ENCODE measurements at regions not wholly inside any gene's neighbourhood (a gene's known extent, or its start where the extent isn't known, plus 50 kb on each side); places are given as distances from the start of the nearest gene placed in this dataset.
"Not testable (repeated sequence)": the region's sequence is repeated elsewhere in the genome, so short reads cannot be mapped to it uniquely, and the experiment has no call there.

DNA sequence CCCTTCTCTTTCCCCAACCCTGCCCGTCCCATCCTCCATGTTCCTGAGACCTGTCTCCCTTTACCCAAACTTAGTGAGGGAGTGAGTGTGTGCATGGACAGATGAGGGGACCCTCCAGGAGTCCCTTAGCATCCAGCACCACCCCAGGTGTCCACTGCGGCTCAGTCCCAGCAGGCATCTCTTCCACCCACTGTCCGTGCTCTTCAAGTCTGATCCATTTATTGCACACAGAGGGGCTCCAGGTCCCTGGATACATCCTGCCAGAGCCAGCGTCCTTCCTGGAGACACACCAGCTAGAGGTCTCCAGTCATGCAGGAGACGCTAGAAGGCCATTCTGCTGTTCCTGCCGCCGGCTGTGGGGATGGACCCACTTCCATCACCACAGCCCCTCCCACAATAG lies 239.2 kb downstream of the ADGRD1 start:
- no peak for DNase-seq (ENCODE audit: low read depth)

- peak; percentile 60 for DNase-seq (ENCODE audit: low read depth)
Observed at GRCh38 chr12:131194166-131194565, 240.5 kb downstream of the ADGRD1 start.

GRCh38 chr12:131195796-131196195 lies 242.1 kb downstream of the ADGRD1 start:
- DNase-seq (ENCODE audit: low read depth), result no peak

DNA sequence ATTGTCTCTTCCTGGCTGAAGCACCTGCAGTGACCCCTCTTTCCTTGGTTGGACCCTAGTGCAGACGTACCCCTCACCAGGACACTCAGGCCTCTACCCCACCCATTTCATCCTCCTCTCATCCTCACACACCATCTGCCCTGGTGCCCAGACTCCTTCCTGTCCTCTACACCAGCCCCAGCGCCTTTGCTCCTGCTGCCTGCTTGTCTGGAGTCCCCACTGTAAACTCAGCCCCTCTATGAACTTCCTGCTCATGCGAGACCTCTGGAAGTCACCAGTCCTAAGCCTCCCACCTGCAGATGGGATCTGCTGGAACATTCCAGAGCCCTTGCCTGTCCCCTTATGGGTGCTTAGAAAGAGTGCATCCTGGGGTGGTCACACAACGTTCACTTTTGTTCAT lies 242.5 kb downstream of the ADGRD1 start:
- no peak for DNase-seq (ENCODE audit: low read depth)

DNA sequence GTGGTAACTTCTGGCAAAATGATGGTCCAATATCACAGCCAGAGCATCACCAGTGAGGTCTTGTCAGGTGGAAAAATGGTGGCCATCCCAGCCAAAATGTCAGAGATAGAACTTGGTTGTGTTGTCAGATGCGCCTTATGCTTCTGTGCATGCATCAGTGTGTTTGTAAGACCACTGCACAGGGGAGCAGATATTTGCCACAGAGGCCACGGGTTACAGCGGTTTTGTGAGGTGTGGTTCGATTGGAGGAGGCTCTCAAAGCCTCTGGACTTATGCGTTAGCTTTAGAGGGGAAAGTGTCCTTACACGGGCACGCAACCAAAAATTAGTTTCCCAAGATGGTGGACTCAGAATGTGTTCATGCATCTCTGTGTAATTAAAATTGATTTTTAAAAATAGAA lies 243.8 kb downstream of the ADGRD1 start:
- no peak for DNase-seq (ENCODE audit: low read depth)

DNA sequence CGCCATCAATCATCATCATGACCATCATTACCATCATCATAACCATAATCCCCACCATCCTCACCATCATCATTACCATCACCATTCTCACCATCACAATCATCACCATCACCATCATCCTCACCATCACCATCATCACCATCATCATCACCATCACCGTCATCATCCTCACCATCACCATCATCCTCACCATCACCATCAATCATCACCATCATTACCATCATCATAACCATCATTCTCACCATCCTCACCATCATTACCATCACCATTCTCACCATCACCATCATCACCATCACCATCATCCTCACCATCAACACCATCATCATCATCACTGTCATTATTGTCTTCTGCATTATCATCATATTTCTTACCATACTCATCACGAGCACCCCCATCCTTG lies 245.5 kb downstream of the ADGRD1 start:
- no peak for DNase-seq (ENCODE audit: low read depth)

GRCh38 chr12:131201912-131202311 lies 248.2 kb downstream of the ADGRD1 start:
- DNase-seq (ENCODE audit: low read depth), result not testable (repeated sequence)

DNA sequence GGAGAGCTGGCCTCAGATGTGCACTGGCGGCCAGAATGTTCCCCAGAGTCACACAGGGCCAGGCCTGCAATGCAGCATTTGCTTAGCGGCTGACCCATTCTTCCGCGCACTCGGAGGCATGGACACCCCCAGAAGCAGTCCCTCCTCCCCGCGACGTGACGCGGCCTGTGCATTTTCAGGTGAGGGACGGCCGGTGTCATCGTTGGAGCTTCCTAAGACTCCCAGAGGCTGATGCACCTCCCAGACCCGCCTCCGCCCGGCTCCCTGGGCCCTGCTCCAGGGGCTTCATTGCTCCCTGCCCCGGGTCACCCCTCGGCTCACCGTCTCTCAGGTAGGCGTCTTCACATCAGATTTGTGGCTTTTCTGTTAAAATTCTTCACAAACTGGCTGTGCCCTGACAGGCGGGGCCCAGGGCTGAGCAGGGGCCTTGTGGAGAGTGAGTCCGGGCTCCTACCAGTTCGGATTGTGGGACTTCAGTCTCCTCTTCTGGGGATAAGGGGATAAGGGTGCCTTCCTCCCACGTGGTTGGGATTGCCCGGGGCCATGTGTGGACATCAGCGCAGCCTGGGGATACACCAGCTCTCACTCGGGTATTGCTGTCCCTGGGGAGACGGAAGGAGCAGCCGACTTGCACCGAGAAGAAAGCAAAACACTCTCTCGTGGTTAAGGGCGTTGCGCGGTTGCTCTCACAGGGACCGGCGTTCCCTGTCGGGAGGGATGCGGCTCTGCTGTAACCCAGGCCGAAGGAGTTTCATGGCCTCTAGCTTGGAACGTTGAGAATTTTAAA lies 249.1 kb downstream of the ADGRD1 start:
- no peak for DNase-seq (ENCODE audit: low read depth)

- DNase-seq (ENCODE audit: low read depth), result no peak
Observed at GRCh38 chr12:131203666-131204415, 250.1 kb downstream of the ADGRD1 start.

- no peak for DNase-seq (ENCODE audit: low read depth)
Observed at GRCh38 chr12:131204416-131205274, 250.9 kb downstream of the ADGRD1 start.

DNA sequence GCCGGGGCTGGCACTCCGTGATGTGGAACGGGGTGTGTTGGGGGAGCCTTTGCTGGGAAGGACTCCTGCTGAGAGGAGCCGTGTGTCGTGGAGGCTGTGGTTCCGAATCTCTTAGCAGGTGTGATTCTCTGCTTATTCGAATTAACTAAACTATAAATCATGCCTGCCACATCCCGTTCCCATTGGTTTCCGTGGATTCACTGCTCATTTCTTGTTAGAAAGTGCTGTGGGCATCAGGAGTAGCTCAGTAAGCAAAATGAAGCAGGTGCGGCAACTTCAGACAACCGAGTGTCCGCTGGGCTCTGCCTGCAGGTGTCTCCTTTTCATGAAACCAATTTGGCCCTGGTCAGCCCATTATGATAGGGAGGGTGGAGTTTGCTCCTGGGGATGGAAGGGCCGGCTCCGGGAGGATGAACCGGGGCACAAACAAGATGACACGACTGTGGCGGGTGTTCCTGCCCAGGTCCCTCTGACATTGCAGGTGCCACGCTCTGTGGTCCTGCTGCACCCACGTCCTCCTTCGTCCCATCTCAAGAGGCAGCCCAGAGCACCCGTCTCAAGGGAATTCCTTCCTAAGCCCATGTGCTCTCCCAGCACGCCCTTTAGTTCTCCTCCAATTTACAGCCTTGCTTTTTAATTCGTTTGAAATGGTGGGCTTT lies 251.7 kb downstream of the ADGRD1 start:
- DNase-seq (ENCODE audit: low read depth), result not testable (repeated sequence)

GRCh38 chr12:131206630-131207299 lies 253.1 kb downstream of the ADGRD1 start:
- not testable (repeated sequence) for DNase-seq (ENCODE audit: low read depth)

DNA sequence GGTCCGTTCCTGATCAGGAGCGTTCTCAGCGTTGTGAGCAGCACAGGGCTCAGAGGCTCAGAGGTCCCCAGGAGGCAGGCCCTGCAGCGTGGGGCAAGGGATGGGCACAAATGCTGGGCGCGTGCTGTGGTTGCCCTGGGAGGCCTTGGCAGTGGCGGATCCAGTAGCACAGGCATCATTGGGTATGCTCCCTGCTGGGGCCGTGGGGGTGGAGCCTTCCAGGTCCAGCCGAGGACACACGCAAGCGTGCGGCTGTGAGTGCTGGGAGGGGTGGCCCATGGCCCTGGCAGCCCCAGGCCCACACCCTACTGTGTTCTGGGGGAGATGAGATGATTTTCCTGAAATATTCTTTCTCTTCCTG lies 253.6 kb downstream of the ADGRD1 start:
- DNase-seq (ENCODE audit: low read depth), result not testable (repeated sequence)

GRCh38 chr12:131207841-131208240 lies 254.1 kb downstream of the ADGRD1 start:
- DNase-seq (ENCODE audit: low read depth), result not testable (repeated sequence)

- no peak for DNase-seq (ENCODE audit: low read depth)
Observed at GRCh38 chr12:131208425-131208824, 254.7 kb downstream of the ADGRD1 start.

DNA sequence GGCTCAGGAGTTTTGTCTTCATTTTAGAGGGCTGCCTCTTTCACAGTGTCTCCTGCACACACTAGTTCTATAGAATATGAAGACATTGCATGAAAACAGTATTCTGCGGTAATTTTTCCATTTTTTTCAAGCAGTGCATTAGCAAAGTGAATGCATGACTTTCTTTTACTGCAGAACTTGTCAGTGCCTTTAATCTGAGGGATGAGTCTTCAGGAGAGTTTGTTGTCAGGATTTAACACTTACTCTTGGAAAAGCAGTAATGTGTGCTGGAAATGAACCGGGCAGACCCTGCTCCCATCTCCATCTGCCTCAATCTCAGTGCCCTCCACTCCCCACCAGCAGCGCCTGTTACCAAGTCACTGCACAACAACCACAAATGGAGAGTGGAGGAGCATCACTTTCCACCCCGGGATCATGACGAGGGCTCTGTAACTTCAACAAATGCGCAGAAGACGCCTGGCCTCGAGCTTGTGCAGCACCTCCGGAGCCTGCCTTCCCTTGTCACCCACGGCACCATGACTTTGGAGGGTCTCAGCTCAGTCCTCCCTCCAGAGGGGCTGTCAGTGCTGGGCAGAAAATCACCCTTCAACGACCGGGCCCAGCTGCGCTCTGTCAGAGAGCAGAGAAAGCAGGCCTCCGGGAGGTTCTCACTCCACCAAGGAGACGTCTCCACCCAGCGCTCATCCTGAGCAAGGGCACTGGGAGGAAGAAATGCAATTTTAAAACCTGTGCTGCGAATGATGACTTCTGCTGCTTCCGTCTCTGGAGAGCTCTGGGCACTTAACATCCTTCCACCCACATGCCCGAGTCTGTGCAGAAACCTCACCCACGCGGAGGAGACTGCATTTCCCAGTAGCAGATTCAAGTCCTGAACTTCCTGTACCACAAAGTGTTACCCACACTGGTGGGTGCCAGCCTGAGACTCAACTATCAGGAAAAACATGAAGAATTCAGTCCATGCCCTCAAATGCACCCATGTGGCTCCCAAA lies 255.7 kb downstream of the ADGRD1 start:
- DNase-seq (ENCODE audit: low read depth), result no peak

DNA sequence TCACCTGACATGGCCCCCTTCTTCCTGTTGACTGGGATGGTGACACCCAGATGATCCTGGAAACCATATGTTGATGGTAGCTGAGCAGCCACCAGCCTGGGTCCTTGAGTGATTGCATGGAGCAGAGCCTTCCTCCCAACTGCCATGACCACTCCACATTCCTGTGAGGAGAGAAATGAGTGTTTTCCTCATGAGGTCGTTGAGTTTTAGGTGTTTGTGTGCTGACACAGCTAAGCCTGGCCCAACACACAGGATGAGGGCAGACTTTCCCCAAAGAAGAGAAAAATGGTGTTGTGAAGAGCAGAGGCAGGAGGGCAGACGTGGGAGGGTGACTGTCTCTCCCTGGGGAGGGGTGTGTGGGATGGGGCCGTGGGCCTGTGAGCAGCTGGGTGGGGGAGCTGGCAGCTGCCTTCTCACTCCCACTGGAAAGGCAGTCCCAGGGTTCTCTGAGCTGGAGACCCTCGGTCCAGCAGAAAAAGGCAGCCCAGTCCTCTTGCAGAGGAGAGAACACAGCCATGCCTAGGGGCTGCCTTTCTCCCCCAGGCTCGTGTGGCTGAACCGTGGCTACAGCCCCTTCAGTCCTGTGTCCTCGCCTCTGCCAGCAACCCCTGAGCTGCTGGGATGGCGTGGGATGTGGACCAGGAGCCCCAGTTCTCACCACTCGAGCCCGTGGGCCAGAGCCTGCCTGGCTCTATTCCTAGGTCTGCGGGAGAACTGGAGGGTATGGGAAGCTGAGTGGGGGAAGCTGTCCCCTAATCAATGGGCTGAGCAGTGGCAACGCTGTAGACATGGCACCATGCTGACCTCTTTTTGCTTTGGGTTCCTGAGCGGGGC lies 257.0 kb downstream of the ADGRD1 start:
- no peak for DNase-seq (ENCODE audit: low read depth)

- DNase-seq (ENCODE audit: low read depth), result no peak
Observed at GRCh38 chr12:131211340-131211938, 257.7 kb downstream of the ADGRD1 start.
